ENCODE measurements at regions not wholly inside any gene's neighbourhood (a gene's known extent, or its start where the extent isn't known, plus 50 kb on each side); places are given as distances from the start of the nearest gene placed in this dataset.

GRCh38 chr10:128322950-128323349 lies 196.7 kb upstream of the MKI67 start:
- TF ChIP-seq CTCF (IDR thresholded peaks at IDR 0.05): no peak
- H3K27me3 Mint-ChIP-seq: peaks cover 9% of the 10 kb centered on the region
- CTCF ChIA-PET: no interaction called here
- no peak overlapping the region for H3K27ac Mint-ChIP-seq
- no peaks in the 10 kb centered on the region for H3K36me3 Mint-ChIP-seq (ENCODE audit: low read depth)
- ATAC-seq (ENCODE audit: low read depth) (no peak), DNase-seq (no peak)
- intact Hi-C loops (cut with micrococcal nuclease): no loop called here
- POLR2A ChIA-PET: no interaction called here
- H3K9me3 Mint-ChIP-seq: no peaks in the 10 kb centered on the region
- H3K4me1 Mint-ChIP-seq: no peaks in the 10 kb centered on the region
- no peak overlapping the region for H3K4me3 Mint-ChIP-seq

- CTCF ChIA-PET: no interaction called here
- Mint-ChIP-seq H3K4me1 (no peaks in the 10 kb centered on the region), H3K36me3 (ENCODE audit: low read depth) (no peaks in the 10 kb centered on the region), H3K4me3 (no peak overlapping the region), H3K27ac (no peak overlapping the region), H3K27me3 (peaks cover 12% of the 10 kb centered on the region), H3K9me3 (no peaks in the 10 kb centered on the region)
- no peak for DNase-seq
- TF ChIP-seq CTCF (IDR thresholded peaks at IDR 0.05): no peak
- intact Hi-C loops (cut with micrococcal nuclease): no loop called here
- no peak for ATAC-seq (ENCODE audit: low read depth)
- POLR2A ChIA-PET: no interaction called here
Observed at GRCh38 chr10:128324058-128324827, 198.0 kb upstream of the MKI67 start.

- POLR2A ChIA-PET: no interaction called here
- CTCF ChIA-PET: no interaction called here
- intact Hi-C loops (cut with micrococcal nuclease): no loop called here
- no peak for DNase-seq
- Mint-ChIP-seq H3K27ac (no peak overlapping the region), H3K36me3 (ENCODE audit: low read depth) (no peaks in the 10 kb centered on the region), H3K27me3 (peaks cover 12% of the 10 kb centered on the region), H3K9me3 (no peaks in the 10 kb centered on the region), H3K4me3 (no peak overlapping the region), H3K4me1 (no peaks in the 10 kb centered on the region)
- ATAC-seq (ENCODE audit: low read depth): no peak
- no peak for TF ChIP-seq CTCF (IDR thresholded peaks at IDR 0.05)
Observed at GRCh38 chr10:128325788-128326187, 199.6 kb upstream of the MKI67 start.

- no peak for TF ChIP-seq CTCF (IDR thresholded peaks at IDR 0.05)
- no peaks in the 10 kb centered on the region for H3K9me3 Mint-ChIP-seq
- CTCF ChIA-PET: no interaction called here
- POLR2A ChIA-PET: no interaction called here
- DNase-seq: no peak
- no peak overlapping the region for H3K27ac Mint-ChIP-seq
- no peak for ATAC-seq (ENCODE audit: low read depth)
- no peaks in the 10 kb centered on the region for H3K4me1 Mint-ChIP-seq
- no peaks in the 10 kb centered on the region for H3K36me3 Mint-ChIP-seq (ENCODE audit: low read depth)
- H3K27me3 Mint-ChIP-seq: peaks cover 12% of the 10 kb centered on the region
- intact Hi-C loops (cut with micrococcal nuclease): no loop called here
- H3K4me3 Mint-ChIP-seq: no peak overlapping the region
Observed at GRCh38 chr10:128326251-128326650, 200.0 kb upstream of the MKI67 start.

GRCh38 chr10:128326851-128327250 lies 200.6 kb upstream of the MKI67 start:
- intact Hi-C loops (cut with micrococcal nuclease): no loop called here
- Mint-ChIP-seq H3K4me1 (no peaks in the 10 kb centered on the region), H3K27me3 (peaks cover 12% of the 10 kb centered on the region), H3K9me3 (no peaks in the 10 kb centered on the region), H3K36me3 (ENCODE audit: low read depth) (no peaks in the 10 kb centered on the region), H3K27ac (no peak overlapping the region), H3K4me3 (no peak overlapping the region)
- ChIA-PET CTCF (no interaction called here), POLR2A (no interaction called here)
- TF ChIP-seq CTCF (IDR thresholded peaks at IDR 0.05): no peak
- ATAC-seq (ENCODE audit: low read depth) (no peak), DNase-seq (no peak)
